NCI-H524 treated with DMSO at 0.1 percent for 48 hours (cell line): ENCODE measurements at regions not wholly inside any gene's neighbourhood (a gene's known extent, or its start where the extent isn't known, plus 50 kb on each side); places are given as distances from the start of the nearest gene placed in this dataset.

Experiments used
- DNase-seq: peaks from one replicate; lab custom pipeline; 2025; lab: John Stamatoyannopoulos, UW

- DNase-seq, result no peak
These were observed 87.2 kb upstream of the LIFR start for GRCh38 chr5:38643616-38644015.

DNA sequence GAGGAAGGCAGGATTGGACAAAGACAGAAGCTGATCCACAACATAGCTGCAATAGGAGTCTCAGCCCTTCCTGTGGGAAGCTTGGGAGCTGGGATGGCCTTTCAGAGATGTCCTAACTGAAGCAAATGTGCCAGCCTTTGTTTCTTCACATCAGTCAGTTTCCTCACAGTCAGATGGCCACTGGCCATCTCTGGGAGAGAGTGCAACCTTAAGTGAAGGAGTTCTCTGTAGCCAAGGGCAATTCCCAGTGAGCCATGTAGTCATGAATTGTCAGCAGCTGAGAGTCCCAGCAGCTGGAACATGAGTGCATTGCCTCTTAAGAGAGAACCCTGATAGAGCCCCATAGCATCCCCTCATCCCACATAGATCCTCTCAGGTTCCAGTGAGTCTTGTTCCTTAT is 89.1 kb upstream of the LIFR start:
- DNase-seq, result no peak

DNA sequence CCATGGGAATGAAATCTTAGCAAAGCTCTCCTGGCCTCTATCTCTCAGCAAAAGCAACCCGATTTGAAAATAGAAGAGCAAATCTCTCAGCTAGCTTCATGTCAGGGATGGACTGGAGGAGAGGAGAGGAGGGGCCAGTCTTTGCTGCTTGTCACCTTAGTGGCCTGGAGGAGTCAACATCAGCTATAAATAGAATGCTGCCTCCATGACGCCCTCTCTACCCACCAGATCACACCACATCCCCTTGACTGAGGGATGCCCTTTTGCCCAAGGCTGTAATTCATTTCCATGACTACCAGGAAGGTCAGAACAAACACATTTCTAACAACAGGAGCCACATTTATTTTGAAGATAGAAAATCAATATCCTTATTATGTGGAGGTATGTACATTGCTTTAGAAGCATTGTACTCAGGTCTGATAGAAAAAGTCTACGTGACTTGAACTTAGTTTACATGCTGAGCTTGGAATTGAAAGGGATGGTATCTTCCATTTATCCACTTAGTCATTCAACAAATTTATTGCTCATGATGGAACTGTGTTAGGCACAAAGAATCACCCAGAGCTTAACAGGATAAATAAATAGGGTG is 92.4 kb upstream of the LIFR start:
- no peak for DNase-seq

GRCh38 chr5:38650540-38650939 is 94.1 kb upstream of the LIFR start:
- no peak for DNase-seq

- DNase-seq, result no peak
These were observed 94.5 kb upstream of the LIFR start for GRCh38 chr5:38650946-38651345.

- DNase-seq, result no peak
These were observed 95.4 kb upstream of the LIFR start for GRCh38 chr5:38651806-38652205.

DNA sequence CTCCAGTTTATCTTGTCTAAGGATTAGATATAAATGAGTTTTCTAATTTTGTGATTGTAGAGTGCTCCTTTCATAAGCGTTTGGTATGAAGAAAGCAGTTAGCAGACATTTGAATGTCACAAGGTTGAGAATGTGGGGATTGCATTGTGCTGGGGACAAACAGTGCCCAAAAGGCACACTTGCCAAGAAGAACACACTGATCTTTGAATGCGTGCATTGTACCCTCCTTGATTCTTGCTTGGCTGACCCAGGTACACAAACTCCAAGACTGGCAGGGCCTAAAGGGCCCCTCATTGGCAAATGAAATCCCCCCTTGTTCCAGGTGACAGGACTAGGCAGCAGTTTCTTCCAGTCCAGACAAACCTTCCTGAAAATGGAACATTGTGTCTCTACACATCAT is 96.9 kb upstream of the LIFR start:
- DNase-seq, result no peak

- no peak for DNase-seq
These were observed 99.2 kb upstream of the LIFR start for GRCh38 chr5:38655691-38656090.

DNA sequence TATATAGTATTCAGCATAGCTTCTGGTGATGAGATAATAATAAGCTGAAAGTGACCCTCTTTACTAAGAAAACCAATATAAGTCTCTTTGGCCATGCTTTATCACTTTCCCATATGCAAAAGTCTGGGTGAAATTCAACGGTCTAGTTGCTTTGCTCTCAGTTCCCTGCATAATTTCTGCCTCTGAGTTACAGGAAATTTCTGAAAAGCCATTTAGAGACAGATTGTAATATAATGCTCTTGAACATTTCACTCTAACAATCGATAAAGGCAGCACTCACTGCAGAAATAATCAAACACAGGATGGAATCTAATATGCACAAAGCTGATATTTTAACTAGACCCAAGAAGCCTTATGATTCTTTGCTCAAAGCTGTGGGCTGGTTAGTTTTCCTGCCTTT is 100.1 kb upstream of the LIFR start:
- DNase-seq, result no peak

DNA sequence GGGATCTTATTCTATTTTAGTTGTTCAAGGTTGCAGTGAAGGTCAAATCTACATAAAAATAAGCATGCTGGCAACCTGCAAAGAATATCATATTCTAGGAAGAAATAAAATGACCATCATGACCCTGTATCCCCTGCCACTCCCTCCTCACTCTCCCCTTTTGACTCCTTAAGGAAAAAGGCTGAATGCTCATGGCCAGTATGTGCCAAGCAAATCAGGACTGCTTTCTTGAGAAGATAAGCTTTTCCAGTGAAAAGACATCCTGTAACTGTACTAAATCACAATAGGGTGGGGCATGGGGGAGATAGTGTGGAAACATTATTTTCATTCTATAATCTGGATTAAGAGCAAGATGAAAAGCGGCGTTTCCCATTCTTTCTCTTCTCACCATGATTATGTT is 100.6 kb upstream of the LIFR start:
- DNase-seq, result no peak

DNA sequence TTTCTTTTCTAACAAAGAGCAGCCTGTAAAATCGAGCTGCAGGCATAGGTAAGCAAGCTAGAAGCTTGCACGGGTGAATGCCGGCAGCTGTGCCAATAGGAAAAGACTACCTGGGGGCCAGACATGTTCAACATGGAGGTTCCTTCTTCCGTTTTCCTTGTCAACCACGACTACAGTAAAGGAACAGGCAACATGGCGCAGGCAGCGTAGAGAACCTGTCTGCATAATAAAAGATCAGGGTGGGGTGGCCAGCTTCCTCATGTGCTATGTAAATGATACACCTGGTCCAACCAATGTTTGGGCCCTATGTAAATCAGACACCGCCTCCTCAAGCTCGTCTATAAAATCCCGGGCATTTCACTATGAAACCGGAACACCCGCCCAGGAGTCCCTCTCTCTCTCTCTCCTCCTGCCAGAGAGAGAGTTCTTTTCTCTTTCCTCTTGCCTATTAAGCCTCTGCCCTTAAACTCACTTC is 103.8 kb upstream of the LIFR start:
- DNase-seq, result peak; percentile 93

DNA sequence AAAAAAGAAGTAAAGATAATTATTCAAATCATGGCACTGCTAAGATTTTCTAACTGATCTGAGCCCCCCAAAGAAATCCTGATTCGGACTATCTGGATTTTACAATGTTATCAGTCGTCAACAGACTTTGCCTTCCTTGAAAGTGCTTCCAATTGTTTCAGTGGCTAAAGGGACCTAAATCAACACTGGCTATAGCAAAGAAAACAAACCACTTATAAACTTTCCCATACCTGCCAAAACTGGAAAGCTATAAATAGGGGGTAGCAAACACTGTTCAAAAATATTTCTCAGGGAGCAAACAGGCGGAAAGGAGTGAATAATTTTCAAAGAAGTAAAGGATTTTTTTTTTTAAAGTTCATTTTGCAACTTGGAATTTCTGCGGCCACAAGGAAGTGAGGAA is 105.6 kb upstream of the LIFR start:
- DNase-seq, result no peak

DNA sequence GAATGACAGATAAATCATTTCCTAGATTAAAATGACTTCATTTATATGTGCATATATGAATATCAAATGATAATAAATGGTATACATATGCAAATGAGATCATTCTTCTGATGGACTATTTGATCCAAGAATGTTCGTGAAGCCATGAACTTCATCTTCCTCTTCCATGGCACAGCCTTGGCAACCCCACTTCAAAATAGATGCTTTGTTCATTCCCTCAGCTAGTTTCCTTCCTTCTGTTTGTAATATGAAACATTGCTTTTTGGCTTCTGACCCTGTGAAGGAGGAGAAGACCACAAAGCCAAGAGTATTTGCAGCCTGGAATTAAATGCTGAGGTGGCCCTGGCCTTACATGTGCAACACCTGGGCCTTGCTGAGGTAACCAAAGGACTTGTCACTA is 106.8 kb upstream of the LIFR start:
- DNase-seq, result no peak

DNA sequence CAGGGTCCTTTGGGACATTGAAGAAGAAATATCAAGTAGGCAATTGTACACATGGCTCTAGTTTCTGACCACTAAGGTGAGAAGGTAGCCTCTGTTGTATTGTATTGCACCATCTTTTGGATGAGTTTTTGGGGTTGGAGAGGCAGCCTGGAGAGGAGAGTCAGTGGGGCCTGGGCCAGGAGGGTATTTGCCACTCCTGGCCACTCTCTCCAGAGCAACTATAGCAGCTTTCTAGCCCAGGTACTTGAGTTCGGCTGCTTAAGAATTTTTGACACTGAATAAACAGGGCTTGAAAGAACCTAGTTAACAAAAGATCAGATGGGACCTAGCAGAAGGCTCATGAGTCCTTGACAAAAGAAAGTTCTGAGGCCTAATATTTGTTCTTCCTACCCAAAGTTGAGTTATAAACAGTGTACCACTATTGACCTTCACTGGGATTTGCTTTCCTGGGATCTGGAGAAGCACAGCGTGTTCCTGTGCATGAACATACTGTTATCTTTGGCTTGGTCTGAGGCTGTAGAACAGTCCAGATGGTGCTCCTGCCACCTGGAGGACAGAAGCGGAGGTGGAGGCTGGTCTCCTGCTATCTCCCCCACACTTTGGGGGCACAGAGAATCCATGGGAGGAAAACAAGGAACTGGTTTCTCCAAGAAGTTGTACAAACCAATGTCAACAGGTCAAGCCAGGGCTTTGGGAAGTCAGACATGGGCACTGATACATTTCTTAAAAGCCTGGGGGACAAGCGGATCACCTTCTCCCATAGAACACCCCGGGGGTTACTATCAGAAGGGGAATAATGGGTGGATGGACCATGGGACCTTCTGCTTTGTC is 110.4 kb upstream of the LIFR start:
- DNase-seq, result no peak

GRCh38 chr5:38667499-38667776 is 111.0 kb upstream of the LIFR start:
- no peak for DNase-seq

DNA sequence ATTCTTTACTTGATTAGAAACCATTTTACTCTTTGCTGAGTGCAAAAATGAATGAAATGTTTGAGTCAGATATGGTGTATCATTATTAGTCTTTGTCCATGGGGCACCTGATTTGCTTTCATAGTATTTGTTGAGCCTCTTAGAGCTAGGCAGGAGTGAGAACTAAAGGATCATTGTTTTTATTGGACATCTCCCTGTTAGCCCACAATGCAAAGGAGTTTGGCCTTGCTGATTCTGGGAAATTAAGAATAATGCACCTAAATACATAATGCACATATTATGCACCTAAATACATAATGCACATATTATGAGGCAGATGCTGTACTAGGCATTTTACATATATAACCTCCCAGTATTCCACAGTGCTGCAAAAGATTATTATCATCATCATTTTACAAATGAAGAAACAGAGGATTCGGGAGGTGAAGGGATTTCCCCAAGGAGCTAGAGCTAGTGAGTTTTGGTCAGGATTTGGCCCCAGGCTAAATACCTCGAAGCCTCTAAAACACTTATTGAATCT is 113.0 kb upstream of the LIFR start:
- DNase-seq, result no peak

DNA sequence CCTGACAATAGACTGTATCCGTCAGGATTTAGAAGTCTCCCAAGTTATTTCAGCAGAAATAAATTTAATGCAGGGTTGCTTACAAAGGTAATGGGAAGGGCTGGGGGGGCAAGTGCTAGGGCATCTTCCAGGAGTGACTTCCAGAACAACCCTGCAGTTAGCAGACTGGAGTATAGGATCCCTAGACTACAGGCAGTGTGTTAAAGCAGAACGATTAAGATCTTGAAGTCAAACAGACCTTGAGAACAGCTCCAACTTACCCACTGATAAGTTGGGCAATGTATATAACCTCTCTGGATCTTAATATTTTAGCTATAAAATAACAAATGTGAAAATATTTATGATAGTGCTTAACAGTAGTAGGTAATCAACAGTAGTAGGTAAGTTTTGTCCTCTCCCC is 113.6 kb upstream of the LIFR start:
- DNase-seq, result no peak

- no peak for DNase-seq
These were observed 114.4 kb upstream of the LIFR start for GRCh38 chr5:38670878-38671277.

DNA sequence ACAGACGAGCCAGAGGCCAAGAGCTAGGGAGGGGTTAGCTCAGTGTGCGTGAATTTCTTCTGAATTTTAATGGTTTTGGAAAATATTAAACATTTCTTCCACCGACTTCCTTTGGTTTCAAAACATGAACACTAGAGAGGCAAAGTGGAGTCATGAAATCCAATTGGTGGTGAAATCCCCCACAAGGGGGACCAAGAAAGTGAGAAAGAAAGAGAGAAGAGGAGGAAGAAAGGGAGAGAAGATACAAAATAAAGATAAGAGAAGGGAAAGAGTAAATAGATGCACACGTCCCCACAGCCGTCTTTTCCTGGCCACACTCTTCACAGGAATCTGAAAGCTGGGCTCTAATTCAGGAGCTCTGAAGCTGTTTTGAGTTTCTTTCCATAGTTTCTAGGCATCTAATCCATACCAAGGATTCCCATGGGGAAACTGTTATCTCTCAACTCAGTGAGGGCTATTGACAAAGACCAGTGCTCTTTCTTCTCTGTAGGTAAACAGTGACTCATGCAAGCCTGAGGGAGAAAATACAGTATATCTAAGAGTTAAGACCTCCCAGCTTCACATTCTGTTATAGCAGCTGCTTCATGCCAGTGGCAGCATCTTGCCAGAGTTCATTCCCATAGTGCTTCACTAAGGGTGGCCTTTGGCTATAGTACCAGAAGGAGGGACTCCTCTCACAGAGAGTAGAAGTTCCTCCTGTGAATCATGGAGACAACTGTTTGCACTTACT is 115.8 kb upstream of the LIFR start:
- DNase-seq, result no peak

- DNase-seq, result no peak
These were observed 117.2 kb upstream of the LIFR start for GRCh38 chr5:38673671-38674071.

GRCh38 chr5:38675443-38675842 is 119.0 kb upstream of the LIFR start:
- DNase-seq, result no peak

- DNase-seq, result no peak
These were observed 121.2 kb upstream of the LIFR start for GRCh38 chr5:38677636-38678035.

DNA sequence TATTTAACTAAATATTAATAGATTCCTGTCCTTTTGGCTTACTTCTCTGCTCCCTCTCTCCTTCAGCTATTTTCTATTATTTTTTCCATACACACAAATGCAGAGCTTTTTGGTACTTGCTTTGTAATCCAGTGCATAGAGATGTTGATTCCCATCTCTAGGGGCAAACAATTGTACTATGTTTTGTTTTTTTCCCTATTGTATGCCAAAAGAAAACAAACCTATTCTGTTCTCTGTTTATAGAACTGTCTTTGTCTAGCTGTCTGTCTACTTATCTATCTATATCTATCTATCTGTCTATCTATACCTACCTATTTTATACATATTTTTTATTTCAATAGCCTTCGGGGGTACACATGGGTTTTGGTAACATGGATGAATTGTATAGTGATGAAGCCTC is 121.6 kb upstream of the LIFR start:
- DNase-seq, result no peak
